ENCODE measurements at regions not wholly inside any gene's neighbourhood (a gene's known extent, or its start where the extent isn't known, plus 50 kb on each side); places are given as distances from the start of the nearest gene placed in this dataset.

- TF ChIP-seq EZH2 (IDR thresholded peaks at IDR 0.05; ENCODE audit: borderline replicate concordance, low read depth, low read length, poor library complexity, severe bottlenecking) (no peak), CTCF (conservative IDR thresholded peaks at IDR 0.05; ENCODE audit: low read depth, low read length) (no peak)
Measured at GRCh38 chr5:119750887-119751733, 121.8 kb downstream of the FAM170A start.
